ENCODE measurements at regions not wholly inside any gene's neighbourhood (a gene's known extent, or its start where the extent isn't known, plus 50 kb on each side); places are given as distances from the start of the nearest gene placed in this dataset.

GRCh38 chr1:81252471-81253151 is 548.1 kb upstream of the ADGRL2 start:
- TF ChIP-seq CTCF (IDR thresholded peaks at IDR 0.05 in 4 of 5, conservative IDR thresholded peaks at IDR 0.05 in 1 of 5), result no peak
- TF ChIP-seq POLR2A (IDR thresholded peaks at IDR 0.05), result no peak
